GM18511 (cell line): ENCODE measurements at regions not wholly inside any gene's neighbourhood (a gene's known extent, or its start where the extent isn't known, plus 50 kb on each side); places are given as distances from the start of the nearest gene placed in this dataset.

Experiments used
- ATAC-seq: cut with Tn5 transposase; IDR thresholded peaks from one replicate; pipeline ENCODE4 v1.9.1; 2021; ENCODE audit warnings: mild to moderate bottlenecking, moderate library complexity; ENCODE audit not compliant: unreplicated experiment

- no peak for ATAC-seq
Measured at GRCh38 chr3:147987549-147987948, 578.4 kb downstream of the ZIC1 start.

- ATAC-seq = no peak
Measured at GRCh38 chr3:147989344-147989743, 580.2 kb downstream of the ZIC1 start.

GRCh38 chr3:148002705-148003205, 593.6 kb downstream of the ZIC1 start:
- no peak for ATAC-seq

- no peak for ATAC-seq
Measured at GRCh38 chr3:148004331-148004730, 595.2 kb downstream of the ZIC1 start.

GRCh38 chr3:148005456-148005855, 596.3 kb downstream of the ZIC1 start:
- ATAC-seq = no peak

- no peak for ATAC-seq
Measured at GRCh38 chr3:148006508-148006907, 597.3 kb downstream of the ZIC1 start.

GRCh38 chr3:148008591-148008990, 599.4 kb downstream of the ZIC1 start:
- ATAC-seq = no peak

- no peak for ATAC-seq
Measured at GRCh38 chr3:148020861-148021260, 611.7 kb downstream of the ZIC1 start.

- no peak for ATAC-seq
Measured at GRCh38 chr3:148021381-148021780, 612.2 kb downstream of the ZIC1 start.

- no peak for ATAC-seq
Measured at GRCh38 chr3:148023994-148024393, 614.8 kb downstream of the ZIC1 start.

- ATAC-seq = no peak
Measured at GRCh38 chr3:148026009-148026588, 616.9 kb downstream of the ZIC1 start.

- no peak for ATAC-seq
Measured at GRCh38 chr3:148030975-148031374, 621.8 kb downstream of the ZIC1 start.

GRCh38 chr3:148034353-148034752, 625.2 kb downstream of the ZIC1 start:
- no peak for ATAC-seq

- no peak for ATAC-seq
Measured at GRCh38 chr3:148036331-148036876, 627.2 kb downstream of the ZIC1 start.

GRCh38 chr3:148042663-148043445, 633.7 kb downstream of the ZIC1 start:
- ATAC-seq = no peak

- ATAC-seq = no peak
Measured at GRCh38 chr3:148044151-148044550, 635.0 kb downstream of the ZIC1 start.

- no peak for ATAC-seq
Measured at GRCh38 chr3:148054999-148055398, 642.7 kb upstream of the AGTR1 start.

- ATAC-seq = no peak
Measured at GRCh38 chr3:148062590-148062989, 635.1 kb upstream of the AGTR1 start.

GRCh38 chr3:148066802-148067201, 630.9 kb upstream of the AGTR1 start:
- ATAC-seq = no peak

GRCh38 chr3:148068466-148068865, 629.2 kb upstream of the AGTR1 start:
- no peak for ATAC-seq

GRCh38 chr3:148070041-148070440, 627.7 kb upstream of the AGTR1 start:
- no peak for ATAC-seq
